ENCODE measurements at regions not wholly inside any gene's neighbourhood (a gene's known extent, or its start where the extent isn't known, plus 50 kb on each side); places are given as distances from the start of the nearest gene placed in this dataset.

DNA sequence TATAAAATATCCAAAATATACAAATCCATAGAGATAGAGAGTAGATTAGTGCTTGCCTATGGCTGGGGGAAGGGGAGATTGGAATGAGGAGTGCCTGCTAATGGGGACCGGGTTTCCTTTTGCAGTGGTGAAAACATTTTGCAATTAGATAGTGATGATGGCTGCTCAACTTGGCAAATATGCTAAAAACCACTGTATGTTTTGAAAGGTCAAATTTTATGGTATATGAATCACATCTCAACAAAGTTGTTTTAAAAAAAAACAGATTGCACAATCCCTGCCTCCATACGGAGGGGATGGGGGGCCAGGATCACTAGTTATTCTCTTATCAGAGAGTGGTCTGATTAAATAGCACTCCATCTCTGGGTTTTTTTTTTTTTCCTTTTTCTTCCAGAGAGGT is 76.9 kb upstream of the RIPOR2 start:
- no peak for DNase-seq (ENCODE audit: low read depth in 2 of 2)

GRCh38 chr6:25013246-25013645 is 77.5 kb upstream of the RIPOR2 start:
- no peak for DNase-seq (ENCODE audit: low read depth in 2 of 2)

DNA sequence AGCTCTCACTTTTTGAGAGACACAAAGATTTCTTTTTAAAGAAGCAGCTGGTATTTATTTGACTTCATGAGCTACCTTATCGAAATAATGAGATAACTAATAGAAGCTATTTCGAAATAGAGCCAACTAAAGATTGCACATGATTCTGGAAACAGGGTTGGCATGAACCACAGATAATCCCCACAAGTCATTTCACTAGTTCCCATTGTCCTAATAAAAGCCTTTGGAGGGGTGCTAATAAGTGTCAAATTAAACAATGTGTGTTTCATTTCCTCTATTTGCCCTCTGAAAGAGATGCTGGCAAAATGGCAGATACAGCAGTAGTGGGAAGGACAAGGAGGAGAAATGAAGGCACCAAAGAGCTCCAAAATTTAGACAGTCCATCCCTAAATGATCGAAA is 78.6 kb upstream of the RIPOR2 start:
- DNase-seq (ENCODE audit: low read depth in 2 of 2), result no peak

DNA sequence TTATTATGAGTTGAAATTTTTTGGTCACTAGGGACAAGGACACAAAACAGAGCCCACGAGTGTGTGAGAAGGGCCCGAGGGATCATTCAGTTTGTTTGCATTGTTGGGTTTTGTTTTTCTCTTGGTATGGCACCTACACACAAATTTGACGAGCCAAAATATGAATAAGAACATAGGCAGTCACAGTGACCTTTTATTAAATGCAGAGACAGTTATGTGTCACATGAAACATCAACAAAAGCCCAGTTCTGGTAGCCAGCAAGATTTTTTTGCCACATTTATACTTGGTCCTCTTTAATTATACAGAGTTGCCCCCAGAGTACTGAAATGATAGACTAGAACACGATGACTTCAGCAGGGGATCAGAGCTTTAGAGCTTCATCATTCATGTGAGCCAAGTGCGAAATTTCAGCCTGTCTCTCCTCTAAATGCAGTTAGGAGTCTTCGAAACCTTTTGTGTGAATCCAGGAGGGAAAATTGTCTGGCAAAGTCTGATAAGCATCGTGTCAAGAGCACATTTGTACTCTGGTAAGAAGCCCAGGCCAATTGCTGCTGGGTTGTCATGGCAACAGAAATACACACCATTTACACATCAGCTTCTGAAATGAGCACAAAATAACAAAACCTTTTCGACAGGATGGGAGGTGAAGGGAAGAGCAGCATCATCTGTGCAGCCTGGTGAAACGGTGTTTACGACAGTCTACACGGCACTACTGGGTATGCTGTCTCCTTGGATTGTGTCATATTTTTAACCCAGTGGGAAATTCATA is 79.2 kb upstream of the RIPOR2 start:
- DNase-seq (ENCODE audit: low read depth in 2 of 2), result no peak

GRCh38 chr6:25016014-25016720 is 80.4 kb upstream of the RIPOR2 start:
- no peak for DNase-seq (ENCODE audit: low read depth in 2 of 2)

- no peak for DNase-seq (ENCODE audit: low read depth in 2 of 2)
Observed at GRCh38 chr6:25017486-25017885, 81.7 kb upstream of the RIPOR2 start.

GRCh38 chr6:25017932-25018567 is 82.3 kb upstream of the RIPOR2 start:
- DNase-seq (ENCODE audit: low read depth in 2 of 2), result peak; percentile 46 to 60

- DNase-seq (ENCODE audit: low read depth in 2 of 2), result no peak
Observed at GRCh38 chr6:25018568-25018954, 82.8 kb upstream of the RIPOR2 start.

DNA sequence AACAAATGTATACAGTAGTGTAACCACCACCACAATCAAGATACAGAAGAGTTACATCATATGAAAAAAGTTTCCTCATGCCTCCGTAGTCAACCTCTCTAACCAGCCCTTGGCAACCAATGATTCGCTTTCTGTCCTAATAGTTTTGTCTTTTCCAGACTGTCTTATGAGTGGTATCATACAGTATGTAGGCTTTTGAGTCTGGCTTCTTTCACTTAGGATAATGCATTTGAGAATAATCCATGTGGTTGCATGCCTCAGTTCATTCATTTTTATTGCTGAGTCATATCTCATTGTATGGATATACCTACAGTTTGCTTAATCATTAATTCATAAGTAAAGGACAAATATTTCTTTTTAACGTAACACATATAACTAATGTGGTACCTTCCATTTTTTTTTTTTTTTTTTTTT is 86.4 kb upstream of the RIPOR2 start:
- no peak for DNase-seq (ENCODE audit: low read depth in 2 of 2)

DNA sequence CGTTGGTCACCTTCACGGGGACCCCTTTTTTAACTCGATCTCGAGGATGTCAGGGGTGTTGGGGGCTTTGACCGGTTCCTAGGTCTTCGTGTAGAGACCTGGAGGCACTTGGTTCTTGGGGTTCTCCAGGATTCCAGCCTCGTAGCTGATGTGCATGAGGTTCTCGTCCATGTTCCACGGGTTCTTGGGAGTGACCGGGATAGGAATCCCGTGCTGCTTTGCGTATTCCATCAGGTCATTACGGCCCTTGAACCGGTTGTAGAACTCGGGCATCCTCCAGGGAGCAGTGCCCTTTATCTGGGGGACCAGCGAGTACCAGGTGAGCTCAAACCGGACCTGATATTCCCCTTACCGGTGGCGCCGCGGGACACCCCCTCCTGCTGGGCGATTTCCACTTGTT is 88.0 kb upstream of the RIPOR2 start:
- DNase-seq (ENCODE audit: low read depth in 2 of 2), result no peak

DNA sequence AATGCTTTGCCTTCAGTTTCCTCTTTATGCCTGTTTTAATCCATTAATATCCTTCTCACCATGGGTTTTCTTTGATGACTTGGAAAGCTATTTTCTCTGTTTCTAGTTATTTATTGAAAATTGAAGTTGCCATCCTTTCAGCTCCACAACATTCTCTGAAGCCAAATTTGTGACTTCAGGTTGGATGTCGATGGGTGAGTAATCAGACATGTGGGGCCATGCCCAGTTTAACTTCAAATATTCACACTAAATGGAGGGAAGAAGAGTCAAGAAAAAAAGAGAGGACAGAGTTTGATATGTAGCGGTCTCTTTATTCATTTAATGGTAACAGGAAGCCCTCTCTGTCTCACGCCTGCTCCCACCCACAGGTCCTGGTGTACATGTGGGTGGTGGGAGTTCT is 89.1 kb upstream of the RIPOR2 start:
- DNase-seq (ENCODE audit: low read depth in 2 of 2), result no peak

GRCh38 chr6:25025248-25025918 is 89.6 kb upstream of the RIPOR2 start:
- no peak for DNase-seq (ENCODE audit: low read depth in 2 of 2)

- no peak for DNase-seq (ENCODE audit: low read depth in 2 of 2)
Observed at GRCh38 chr6:25025919-25026301, 90.2 kb upstream of the RIPOR2 start.

- no peak for DNase-seq (ENCODE audit: low read depth in 2 of 2)
Observed at GRCh38 chr6:25026723-25027122, 91.0 kb upstream of the RIPOR2 start.

GRCh38 chr6:25027221-25027916 is 91.6 kb upstream of the RIPOR2 start:
- DNase-seq (ENCODE audit: low read depth in 2 of 2), result peak; percentile 48 to 53

DNA sequence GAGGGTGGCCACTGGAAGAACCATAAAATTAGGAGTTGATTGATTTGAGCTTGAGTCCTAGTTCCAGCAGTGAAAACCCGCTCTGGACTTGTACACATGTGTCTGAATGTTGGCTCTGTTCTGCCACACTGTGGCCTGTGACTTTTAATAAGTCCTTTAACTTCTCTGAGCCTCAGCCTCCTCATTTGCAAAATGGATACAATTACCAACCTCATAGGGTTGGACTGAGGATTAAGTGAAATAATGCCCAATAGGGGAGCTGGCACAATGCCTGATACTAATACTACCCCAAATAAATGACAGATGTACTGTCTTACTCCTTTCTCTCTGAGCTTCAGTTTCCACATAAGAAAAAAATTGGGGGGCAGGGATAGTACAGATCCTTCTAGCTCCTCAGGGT is 92.6 kb upstream of the RIPOR2 start:
- DNase-seq (ENCODE audit: low read depth in 2 of 2), result no peak

DNA sequence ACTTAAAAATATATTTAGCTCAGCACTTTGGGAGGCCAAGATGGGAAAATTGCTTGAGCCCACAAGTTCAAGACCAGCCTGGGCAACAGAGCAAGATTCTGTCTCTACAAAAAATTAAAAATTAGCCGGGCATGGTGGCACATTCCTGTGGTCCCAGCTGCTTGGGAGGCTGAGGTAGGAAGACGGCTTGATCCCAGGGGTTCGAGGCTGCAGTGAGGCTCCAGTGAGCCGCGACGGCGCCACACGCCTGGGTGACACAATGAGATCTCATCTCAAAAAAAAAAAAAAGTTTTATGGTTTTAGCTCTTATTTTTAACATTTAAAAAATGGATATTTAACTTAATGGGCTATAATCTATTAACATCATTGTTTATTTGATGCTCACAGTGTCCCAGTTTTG is 97.2 kb upstream of the RIPOR2 start:
- no peak for DNase-seq (ENCODE audit: low read depth in 2 of 2)

DNA sequence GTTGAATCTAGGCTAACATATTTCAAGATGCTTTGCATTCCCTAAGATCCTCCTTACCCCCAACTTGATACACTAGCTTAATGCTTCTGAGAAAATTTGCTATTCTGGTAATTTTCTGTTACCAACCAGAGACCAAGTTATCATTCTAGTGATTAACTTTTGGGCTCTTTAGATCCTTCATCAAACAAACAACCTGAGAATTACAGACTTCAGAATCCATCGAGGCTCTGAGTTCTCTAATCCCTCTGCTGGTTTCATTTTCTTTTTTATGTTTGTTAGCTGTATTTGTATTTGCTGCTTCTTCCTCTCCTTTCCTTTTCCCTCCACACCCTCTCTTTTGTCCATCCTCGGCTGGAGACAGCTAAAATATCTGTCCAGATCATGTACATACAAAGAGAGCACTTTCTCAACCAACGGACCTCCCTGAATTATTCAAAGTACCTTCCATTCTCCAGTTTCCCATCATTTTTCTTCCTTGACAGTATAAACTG is 98.7 kb upstream of the RIPOR2 start:
- no peak for DNase-seq (ENCODE audit: low read depth in 2 of 2)

DNA sequence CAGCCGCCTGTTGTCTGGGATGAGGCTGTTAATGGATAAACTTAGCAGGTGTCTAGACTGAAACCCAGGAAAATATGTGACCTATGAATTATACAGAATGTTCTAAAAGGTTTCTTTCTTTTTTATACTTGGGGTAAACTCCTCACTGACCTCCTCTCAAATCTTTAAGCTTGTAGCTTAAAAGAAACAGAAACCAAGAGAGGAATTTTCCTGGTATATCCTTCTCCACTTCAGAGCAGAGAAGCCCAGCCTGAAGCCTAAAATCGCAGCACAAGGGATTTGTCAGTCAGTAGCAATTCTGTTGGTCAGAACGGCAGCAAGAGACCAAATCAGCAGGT is 99.4 kb upstream of the RIPOR2 start:
- DNase-seq (ENCODE audit: low read depth in 2 of 2), result no peak

GRCh38 chr6:25035512-25036435 is 100.0 kb upstream of the RIPOR2 start:
- DNase-seq (ENCODE audit: low read depth in 2 of 2), result no peak

DNA sequence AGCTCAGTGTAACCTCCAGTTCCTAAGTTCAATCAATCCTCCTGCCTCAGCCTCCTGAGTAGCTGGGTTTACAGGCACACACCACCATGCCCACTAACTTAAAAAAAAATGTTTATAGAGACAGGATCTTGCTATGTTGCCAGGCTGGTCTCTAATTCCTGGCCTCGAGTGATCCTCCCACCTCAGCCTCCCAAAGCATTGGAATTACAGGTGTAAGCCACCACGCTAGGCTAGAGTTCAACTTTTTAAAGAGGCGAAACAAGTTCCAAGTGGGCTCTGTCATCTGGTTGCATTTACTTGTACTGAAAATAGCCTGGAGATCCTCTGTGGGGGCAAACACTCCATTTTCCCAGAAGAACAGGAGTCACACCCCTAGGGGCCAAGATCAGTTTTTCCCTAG is 100.7 kb upstream of the RIPOR2 start:
- no peak for DNase-seq (ENCODE audit: low read depth in 2 of 2)

Data from stimulated activated CD8-positive, alpha-beta memory T cell treated with anti-CD3 and anti-CD28 coated beads, Interleukin-2, amount 100 ng/mL, for 48 hours (primary cell).